CD4-positive, alpha-beta T cell (primary cell): ENCODE measurements at regions not wholly inside any gene's neighbourhood (a gene's known extent, or its start where the extent isn't known, plus 50 kb on each side); places are given as distances from the start of the nearest gene placed in this dataset.

Experiments used
- ATAC-seq: fragments of 200-7000 bp; cut with Tn5 transposase; one replicate; pipeline ENCODE4 v1.10.0; 2022; ENCODE audit warnings: mild to moderate bottlenecking; ENCODE audit not compliant: poor library complexity
- CTCF ChIA-PET: fragments of 350-600 bp; sonication (Branson Sonifier 250); formaldehyde crosslinking; loops from one replicate; lab custom pipeline; 2021; ENCODE audit warnings: antibody characterized with exemption, inconsistent platforms; lab: Charles Lee
- POLR2A ChIA-PET: fragments of 350-600 bp; sonication (Branson Sonifier 250); formaldehyde crosslinking; loops from one replicate; lab custom pipeline; 2021; ENCODE audit warnings: antibody characterized with exemption, inconsistent platforms; lab: Charles Lee
- DNase-seq, 14 experiments: peaks; one replicate each; pipeline ENCODE4 v3.0.0-alpha.2; 2013 to 2020; ENCODE audit warnings: mixed read lengths in 2 of 14
- H3K27ac ChIP-seq, 2 donors: one replicate each; pipeline versions ENCODE4 v1.5.1 to v1.7.0; 2013; ENCODE audit warnings: low read length in 2 of 2, low read depth in 1 of 2, mild to moderate bottlenecking in 1 of 2
- H3K27me3 ChIP-seq, 2 experiments: 1 replicate in 1 of 2; 2 replicates in 1 of 2; pipeline versions ENCODE4 v1.6.1 to v1.7.0; 2013; ENCODE audit warnings: low read length in 2 of 2, control low read depth in 1 of 2, mild to moderate bottlenecking in 1 of 2, moderate library complexity in 1 of 2; ENCODE audit not compliant: insufficient read depth in 2 of 2, control insufficient read depth in 1 of 2
- H3K36me3 ChIP-seq: one replicate; pipeline ENCODE4 v1.6.1; 2013; ENCODE audit warnings: low read length, control low read depth; ENCODE audit not compliant: insufficient read depth
- H3K4me1 ChIP-seq: one replicate; pipeline ENCODE4 v1.6.1; 2013; ENCODE audit warnings: low read length, control low read depth; ENCODE audit not compliant: insufficient read depth
- H3K4me3 ChIP-seq: one replicate; pipeline ENCODE4 v1.5.1; 2013; ENCODE audit warnings: mild to moderate bottlenecking, low read length, moderate library complexity
- H3K9me3 ChIP-seq, 2 experiments: 1 replicate in 1 of 2; 2 replicates in 1 of 2; pipeline versions ENCODE4 v1.6.1 to v1.7.0; 2013; ENCODE audit warnings: low read length in 2 of 2, mild to moderate bottlenecking in 2 of 2, control low read depth in 1 of 2, moderate library complexity in 1 of 2; ENCODE audit not compliant: control insufficient read depth in 1 of 2, insufficient read depth in 1 of 2
- H3K27ac Mint-ChIP-seq: one replicate; pipeline ENCODE4 v1.8.0; 2020; ENCODE audit warnings: mixed read lengths
- H3K27me3 Mint-ChIP-seq: one replicate; pipeline ENCODE4 v1.8.0; 2021; ENCODE audit warnings: mixed read lengths
- H3K36me3 Mint-ChIP-seq: one replicate; pipeline ENCODE4 v1.8.0; 2021; ENCODE audit warnings: low read depth, mixed read lengths
- H3K4me1 Mint-ChIP-seq: one replicate; pipeline ENCODE4 v1.8.0; 2021; ENCODE audit warnings: low read depth, mixed read lengths
- H3K4me3 Mint-ChIP-seq: one replicate; pipeline ENCODE4 v1.8.0; 2020; ENCODE audit warnings: mild to moderate bottlenecking, mixed read lengths
- H3K9me3 Mint-ChIP-seq: one replicate; pipeline ENCODE4 v1.8.0; 2020; ENCODE audit warnings: mixed read lengths
- CTCF ChIP-seq: fragments of 200-600 bp; IDR thresholded peaks from one replicate; pipeline ENCODE4 v1.8.0; 2022; ENCODE audit warnings: antibody characterized with exemption, mild to moderate bottlenecking
- intact Hi-C, 2 experiments: fragments of 100-400 bp; cut with DNase I in 1 of 2; cut with micrococcal nuclease in 1 of 2; formaldehyde crosslinking; loops; one replicate each; pipeline versions ENCODE4 v1.15.1 to v1.9.0; 2023 to 2025; cut with DNase I, micrococcal nuclease

- Mint-ChIP-seq H3K4me3 (no peak overlapping the region), H3K27me3 (peaks cover 28% of the 10 kb centered on the region), H3K9me3 (no peaks in the 10 kb centered on the region), H3K27ac (no peak overlapping the region), H3K4me1 (no peaks in the 10 kb centered on the region), H3K36me3 (no peaks in the 10 kb centered on the region)
- DNase-seq, result no peak
- no peak for ATAC-seq
- Histone ChIP-seq H3K4me1 (no peaks in the 10 kb centered on the region), H3K4me3 (no peak overlapping the region), H3K36me3 (no peaks in the 10 kb centered on the region), H3K27me3 (peaks cover 0 to 4% of the 10 kb centered on the region in 2 experiments), H3K27ac (no peak overlapping the region), H3K9me3 (peaks cover 0 to 4% of the 10 kb centered on the region in 2 experiments)
- ChIA-PET CTCF (interaction anchor here (1.0 kb wide), 1 partner anchor 10 kb away, joined by 3 read pairs; no protein-coding TSS in a partner anchor), POLR2A (no interaction called here)
- intact Hi-C loops, result no loop called here
- TF ChIP-seq CTCF, result no peak
Measured at GRCh38 chr2:7324706-7325105, 407.5 kb downstream of the RNF144A start.

- ATAC-seq (no peak), DNase-seq (no peak)
- Mint-ChIP-seq H3K27ac (no peak overlapping the region), H3K4me1 (no peaks in the 10 kb centered on the region), H3K27me3 (peaks cover 28% of the 10 kb centered on the region), H3K9me3 (no peaks in the 10 kb centered on the region), H3K4me3 (no peak overlapping the region), H3K36me3 (no peaks in the 10 kb centered on the region)
- no peaks in the 10 kb centered on the region for H3K4me1 ChIP-seq
- intact Hi-C loops, result no loop called here
- no peak for TF ChIP-seq CTCF
- H3K27ac ChIP-seq, result no peak overlapping the region
- H3K4me3 ChIP-seq, result no peak overlapping the region
- ChIA-PET CTCF (interaction anchor here (1.0 kb wide), 1 partner anchor 9 kb away, joined by 3 read pairs; no protein-coding TSS in a partner anchor), POLR2A (no interaction called here)
- peaks cover 0 to 4% of the 10 kb centered on the region in 2 experiments for H3K9me3 ChIP-seq
- H3K36me3 ChIP-seq, result no peaks in the 10 kb centered on the region
- H3K27me3 ChIP-seq, result peaks cover 0 to 4% of the 10 kb centered on the region in 2 experiments
Measured at GRCh38 chr2:7325186-7325585, 408.0 kb downstream of the RNF144A start.

- Mint-ChIP-seq H3K27ac (no peak overlapping the region), H3K9me3 (no peaks in the 10 kb centered on the region), H3K27me3 (peaks cover 13% of the 10 kb centered on the region), H3K36me3 (no peaks in the 10 kb centered on the region), H3K4me1 (no peaks in the 10 kb centered on the region), H3K4me3 (no peak overlapping the region)
- POLR2A ChIA-PET, result no interaction called here
- ATAC-seq, result no peak
- CTCF ChIA-PET, result no interaction called here
- no peak for TF ChIP-seq CTCF
- intact Hi-C loops, result no loop called here
- H3K4me1 ChIP-seq, result no peaks in the 10 kb centered on the region
- H3K9me3 ChIP-seq, result peaks cover 0 to 4% of the 10 kb centered on the region in 2 experiments
- H3K36me3 ChIP-seq, result no peaks in the 10 kb centered on the region
- H3K4me3 ChIP-seq, result no peak overlapping the region
- H3K27ac ChIP-seq, result no peak overlapping the region
- H3K27me3 ChIP-seq, result peaks cover 0 to 4% of the 10 kb centered on the region in 2 experiments
- DNase-seq, result no peak
Measured at GRCh38 chr2:7329465-7329864, 412.3 kb downstream of the RNF144A start.
